GM21526 (cell line): ENCODE measurements at regions not wholly inside any gene's neighbourhood (a gene's known extent, or its start where the extent isn't known, plus 50 kb on each side); places are given as distances from the start of the nearest gene placed in this dataset.
"Not testable (repeated sequence)": the region's sequence is repeated elsewhere in the genome, so short reads cannot be mapped to it uniquely, and the experiment has no call there.

ENCODE experiments used
- ATAC-seq: cut with Tn5 transposase; IDR thresholded peaks from one replicate; pipeline ENCODE4 v1.9.1; 2021; ENCODE audit warnings: moderate library complexity; ENCODE audit not compliant: unreplicated experiment, low FRiP score

- no peak for ATAC-seq
Observed at GRCh38 chr15:62218841-62219240, 53.8 kb upstream of the C2CD4B start.

DNA sequence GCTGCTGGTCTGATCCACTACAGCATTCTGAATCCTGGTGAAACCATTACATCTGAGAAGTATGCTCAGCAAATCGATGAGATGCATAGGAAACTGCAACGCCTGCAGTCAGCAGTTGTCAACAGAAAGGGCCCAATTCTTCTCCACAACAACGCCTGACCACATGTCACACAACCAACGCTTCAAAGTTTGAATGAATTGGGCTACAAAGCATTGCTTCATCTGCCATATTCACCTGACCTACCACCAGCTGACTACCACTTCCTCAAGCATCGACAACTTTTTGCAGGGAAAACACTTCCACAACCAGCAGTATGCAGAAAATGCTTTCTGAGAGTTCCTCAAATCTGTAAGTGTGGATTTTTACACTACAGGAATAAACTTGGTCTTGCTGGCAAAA lies 54.7 kb upstream of the C2CD4B start:
- no peak for ATAC-seq

GRCh38 chr15:62223020-62223419 lies 57.9 kb upstream of the C2CD4B start:
- no peak for ATAC-seq

GRCh38 chr15:62228604-62229003 lies 63.5 kb upstream of the C2CD4B start:
- ATAC-seq: no peak

DNA sequence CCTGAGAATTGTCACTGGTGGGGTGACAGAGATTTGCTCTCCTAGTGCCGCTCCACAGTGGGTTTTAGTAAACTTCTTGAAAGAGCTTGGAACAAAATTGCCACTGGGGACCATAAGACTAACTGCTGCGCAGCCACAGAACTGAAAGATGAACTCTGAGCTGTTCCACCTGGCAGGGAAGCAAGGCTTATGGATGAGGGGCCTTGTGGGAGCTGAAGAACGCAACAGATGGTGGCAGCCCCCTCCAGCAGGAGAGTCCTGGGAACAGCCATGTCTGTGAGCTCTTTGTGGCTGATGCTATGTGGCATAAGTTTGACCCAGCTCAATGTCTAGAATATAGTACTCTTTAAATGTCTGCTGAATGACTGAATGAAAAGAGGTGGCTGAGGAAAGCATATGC lies 66.8 kb upstream of the C2CD4B start:
- no peak for ATAC-seq

DNA sequence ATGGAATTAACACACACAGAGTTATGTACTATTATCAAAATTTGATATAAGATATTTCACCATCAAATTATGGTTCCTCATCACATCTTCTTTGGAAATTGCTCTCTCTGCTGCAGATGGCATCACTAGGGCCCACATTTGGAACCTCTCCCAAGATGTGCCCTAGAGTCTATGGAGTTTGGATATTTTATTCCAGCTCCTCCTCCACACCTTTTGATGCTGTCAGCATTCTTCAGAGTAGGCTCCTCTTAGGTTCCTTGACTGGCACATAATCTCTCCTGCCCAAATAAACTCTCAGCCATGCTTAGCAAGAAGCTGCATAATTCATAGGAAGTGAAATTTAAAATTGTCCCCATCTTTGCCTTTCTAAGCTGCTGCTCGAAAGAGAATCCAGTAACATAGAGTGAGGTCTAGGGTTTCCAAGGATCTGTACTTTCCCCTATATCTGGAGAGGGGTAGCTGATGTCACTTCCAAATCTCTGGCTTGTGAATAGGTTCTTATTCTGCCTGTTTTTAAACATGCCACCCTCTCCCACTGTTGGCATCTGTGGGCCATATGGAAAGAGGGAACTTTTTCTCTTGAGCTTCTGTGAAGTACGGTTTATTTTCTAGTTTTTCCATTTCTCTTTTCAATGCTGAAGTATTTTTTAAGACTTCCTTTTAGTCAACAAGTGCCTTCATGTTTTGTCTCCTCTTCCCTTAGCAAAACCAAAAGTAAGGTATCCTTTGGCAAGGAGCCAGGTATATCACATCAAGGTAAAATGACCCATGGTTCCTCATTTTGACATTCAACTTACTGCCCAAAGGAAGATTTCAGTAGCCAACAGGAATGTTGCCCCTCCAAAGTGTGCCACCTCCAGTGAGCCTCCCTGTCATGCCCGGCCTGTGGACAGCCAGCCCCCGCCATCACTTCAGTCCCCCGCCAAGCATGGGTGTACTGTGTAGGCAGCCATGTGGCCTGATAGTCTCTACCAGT lies 75.3 kb upstream of the C2CD4B start:
- no peak for ATAC-seq

- no peak for ATAC-seq
Observed at GRCh38 chr15:62241135-62241770, 76.2 kb upstream of the C2CD4B start.

DNA sequence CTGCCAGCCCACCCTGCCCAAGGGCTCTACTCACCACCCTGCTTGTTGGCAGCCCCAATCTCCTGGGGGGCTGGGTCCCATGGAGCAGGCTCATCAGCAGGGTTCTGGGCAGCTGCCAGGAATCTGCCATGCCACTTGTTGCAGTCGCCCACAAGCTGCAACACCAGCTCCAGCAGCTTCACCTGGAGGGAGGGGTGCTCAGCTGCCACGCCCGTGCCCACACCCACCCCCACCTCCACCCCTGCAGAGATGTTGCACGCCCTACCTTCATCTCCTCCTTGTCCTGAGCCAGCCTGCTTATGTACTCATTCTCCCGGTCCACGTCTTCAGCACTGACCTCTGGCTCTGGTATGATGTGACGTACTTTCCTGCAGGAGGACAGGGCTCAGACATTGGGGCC lies 77.9 kb upstream of the C2CD4B start:
- ATAC-seq: no peak

DNA sequence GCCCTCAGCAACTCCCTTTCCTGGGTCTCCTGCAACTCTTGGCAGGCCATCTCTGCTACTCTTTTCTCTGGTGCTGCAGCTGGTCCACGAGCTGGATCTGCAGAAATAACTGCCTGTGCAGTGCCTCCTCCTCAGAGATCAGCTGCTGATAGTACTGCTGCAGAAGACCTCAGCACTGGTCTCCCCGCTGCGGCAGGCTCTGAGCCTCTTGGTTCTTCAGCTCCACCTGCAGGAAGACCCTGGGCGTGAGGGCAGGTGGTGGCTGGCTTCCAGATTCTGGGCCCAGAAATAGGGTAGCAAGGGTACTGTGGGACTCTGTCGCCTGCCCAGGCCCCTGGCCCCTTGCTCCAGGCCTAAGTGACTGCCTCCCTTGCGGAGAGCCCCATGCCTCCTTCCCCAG lies 79.7 kb upstream of the C2CD4B start:
- ATAC-seq: no peak

DNA sequence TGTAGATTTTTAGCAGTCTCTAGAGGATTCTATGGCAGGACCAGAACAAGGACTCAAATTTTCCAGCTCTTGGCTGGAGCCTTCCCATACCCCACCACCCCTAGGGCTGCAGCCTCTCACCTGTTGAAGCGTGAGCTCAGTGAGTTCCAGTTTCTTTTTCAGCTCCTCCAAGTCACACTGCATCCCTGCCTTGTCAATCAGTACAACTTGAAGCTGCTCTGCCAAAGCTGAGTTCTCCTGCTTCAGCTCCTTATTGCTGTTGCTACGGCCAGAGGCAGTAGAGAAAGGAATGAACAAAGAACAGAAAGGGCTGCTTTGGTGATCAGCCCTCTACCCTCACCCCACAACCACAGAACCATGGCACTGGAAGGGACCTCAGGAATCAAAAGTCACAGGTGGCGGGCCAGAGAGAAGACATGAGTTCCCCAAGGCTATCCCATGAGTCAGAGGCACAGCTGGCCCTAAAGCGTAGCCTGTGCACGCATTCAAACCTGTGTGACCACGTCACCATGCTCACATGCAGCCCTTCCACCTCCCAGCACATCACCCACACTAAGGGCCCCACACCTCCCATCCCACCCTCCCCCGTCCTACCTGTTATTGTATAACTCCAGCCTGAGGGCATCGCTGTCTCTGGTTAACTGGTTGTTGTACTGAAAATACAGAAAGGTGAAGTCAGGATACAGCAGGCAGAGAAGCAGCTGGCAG lies 83.3 kb upstream of the C2CD4B start:
- no peak for ATAC-seq

DNA sequence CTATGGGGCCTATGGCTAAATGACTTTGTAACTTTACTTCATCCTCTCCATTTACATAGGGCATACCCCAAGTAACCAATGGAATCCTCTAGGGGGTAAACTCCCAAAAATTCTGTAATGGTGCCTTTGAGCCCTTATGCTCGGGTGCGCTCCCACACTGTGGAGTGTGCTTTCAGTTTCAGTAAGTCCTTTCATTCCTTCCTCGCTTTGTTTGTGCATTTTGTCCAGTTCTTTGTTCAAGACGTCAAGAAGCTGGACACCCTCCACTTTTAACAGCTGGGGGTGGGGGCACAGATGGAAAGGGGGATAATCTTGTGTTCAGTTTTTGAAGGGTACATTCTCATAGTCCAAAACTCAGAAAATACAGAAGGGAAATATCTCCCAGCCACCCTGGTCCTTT lies 84.4 kb upstream of the C2CD4B start:
- ATAC-seq: no peak

- ATAC-seq: no peak
Observed at GRCh38 chr15:62250186-62250585, 85.1 kb upstream of the C2CD4B start.

GRCh38 chr15:62250978-62251377 lies 85.9 kb upstream of the C2CD4B start:
- no peak for ATAC-seq

- no peak for ATAC-seq
Observed at GRCh38 chr15:62253294-62253693, 88.2 kb upstream of the C2CD4B start.

- no peak for ATAC-seq
Observed at GRCh38 chr15:62254137-62254934, 89.3 kb upstream of the C2CD4B start.

DNA sequence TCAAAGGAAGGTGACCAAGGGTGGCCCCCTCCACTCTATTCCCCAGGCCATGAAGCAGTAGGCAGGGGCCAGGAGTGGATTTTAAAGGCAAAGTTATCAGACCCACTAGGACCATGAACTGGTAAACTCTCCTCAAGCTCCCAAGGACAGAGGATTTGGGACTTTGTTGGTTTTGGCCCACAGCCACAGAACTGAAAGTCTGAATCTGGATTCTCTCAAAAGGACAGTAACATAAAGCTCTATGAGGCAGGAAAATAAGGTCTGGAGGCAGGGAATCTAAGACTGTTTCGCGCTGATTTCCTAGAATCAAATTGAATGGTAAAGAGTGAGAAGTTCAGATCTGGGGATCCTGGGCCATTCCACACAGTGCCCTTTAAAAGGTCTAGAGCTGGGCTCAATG lies 91.3 kb upstream of the C2CD4B start:
- ATAC-seq: not testable (repeated sequence)

DNA sequence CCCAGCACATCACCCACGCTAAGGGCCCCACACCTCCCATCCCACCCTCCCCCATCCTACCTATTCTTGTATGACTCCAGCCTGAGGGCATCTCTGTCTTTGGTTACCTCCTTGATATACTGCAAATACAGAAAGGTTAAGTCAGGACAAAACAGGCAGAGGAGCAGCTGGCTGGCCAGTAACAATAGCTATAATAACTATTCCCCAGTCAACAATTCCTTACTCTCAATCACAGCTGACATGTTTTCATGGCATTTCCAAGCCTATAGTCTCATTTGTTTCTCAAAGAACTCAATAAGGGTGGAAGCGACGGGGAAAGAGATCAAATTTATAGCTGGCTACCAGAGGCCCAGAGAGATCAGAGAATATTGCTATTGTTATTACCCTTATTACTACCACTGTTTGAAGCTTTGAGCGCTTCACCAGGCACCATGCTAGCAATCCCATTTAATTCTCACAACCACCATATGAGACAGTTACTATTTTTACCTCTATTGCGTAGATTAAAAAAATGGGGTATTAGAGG lies 93.0 kb upstream of the C2CD4B start:
- no peak for ATAC-seq

GRCh38 chr15:62262305-62262941 lies 97.3 kb upstream of the C2CD4B start:
- ATAC-seq: no peak

- ATAC-seq: no peak
Observed at GRCh38 chr15:62264196-62264595, 99.1 kb upstream of the C2CD4B start.

DNA sequence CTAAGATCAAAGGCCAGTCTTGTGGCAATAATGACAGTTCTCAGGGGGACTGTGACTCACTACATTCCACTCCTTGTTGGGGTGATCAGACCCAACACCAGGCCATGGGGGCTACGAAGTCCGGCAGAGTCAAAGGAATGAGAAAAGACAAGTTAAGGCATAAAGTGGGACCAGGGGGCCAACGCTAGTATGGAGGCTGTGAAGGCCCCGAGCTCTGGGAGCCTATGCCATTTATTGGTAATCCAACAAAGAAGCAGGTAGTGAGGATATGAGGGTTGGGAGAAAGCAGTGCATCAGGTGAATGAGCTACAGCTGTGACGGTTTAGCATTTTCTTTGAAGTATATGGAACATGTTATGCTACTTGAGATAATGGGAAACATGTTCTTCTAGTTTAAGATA lies 104.4 kb upstream of the C2CD4B start:
- no peak for ATAC-seq
